ENCODE measurements at regions not wholly inside any gene's neighbourhood (a gene's known extent, or its start where the extent isn't known, plus 50 kb on each side); places are given as distances from the start of the nearest gene placed in this dataset.

DNA sequence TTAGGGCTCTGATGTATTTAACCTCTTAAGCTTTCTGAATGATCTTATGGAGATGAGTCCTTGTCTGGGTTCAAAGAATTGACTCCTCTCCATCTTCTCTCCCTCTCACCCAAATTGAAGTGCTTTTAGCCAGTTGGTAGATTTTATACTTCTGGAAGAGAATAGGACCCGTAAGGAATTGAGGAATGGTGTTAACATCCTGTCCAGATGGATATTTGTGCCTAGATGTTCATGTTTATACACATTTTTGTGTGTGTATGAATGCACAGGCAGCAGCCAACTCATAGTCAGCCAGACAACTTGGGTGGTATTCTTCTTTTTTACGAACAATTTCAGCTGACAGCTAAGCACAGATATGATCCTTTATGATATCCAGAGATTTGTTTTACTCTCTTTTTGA is 449.6 kb upstream of the RGS6 start:
- no peak overlapping the region for H3K4me2 ChIP-seq (ENCODE audit: insufficient read depth, low read length)
- no peak for ATAC-seq (ENCODE audit: insufficient read depth, low read depth)
- peaks cover 7% of the 10 kb centered on the region for H3K4me1 ChIP-seq (ENCODE audit: insufficient read depth, low read length)
- H3K9me3 ChIP-seq (ENCODE audit: insufficient read depth, low read length, severe bottlenecking): no peaks in the 10 kb centered on the region
- no peak for TF ChIP-seq EZH2 (IDR thresholded peaks at IDR 0.05; ENCODE audit: borderline replicate concordance, low read depth, low read length, severe bottlenecking)
- TF ChIP-seq, protein P1, sequence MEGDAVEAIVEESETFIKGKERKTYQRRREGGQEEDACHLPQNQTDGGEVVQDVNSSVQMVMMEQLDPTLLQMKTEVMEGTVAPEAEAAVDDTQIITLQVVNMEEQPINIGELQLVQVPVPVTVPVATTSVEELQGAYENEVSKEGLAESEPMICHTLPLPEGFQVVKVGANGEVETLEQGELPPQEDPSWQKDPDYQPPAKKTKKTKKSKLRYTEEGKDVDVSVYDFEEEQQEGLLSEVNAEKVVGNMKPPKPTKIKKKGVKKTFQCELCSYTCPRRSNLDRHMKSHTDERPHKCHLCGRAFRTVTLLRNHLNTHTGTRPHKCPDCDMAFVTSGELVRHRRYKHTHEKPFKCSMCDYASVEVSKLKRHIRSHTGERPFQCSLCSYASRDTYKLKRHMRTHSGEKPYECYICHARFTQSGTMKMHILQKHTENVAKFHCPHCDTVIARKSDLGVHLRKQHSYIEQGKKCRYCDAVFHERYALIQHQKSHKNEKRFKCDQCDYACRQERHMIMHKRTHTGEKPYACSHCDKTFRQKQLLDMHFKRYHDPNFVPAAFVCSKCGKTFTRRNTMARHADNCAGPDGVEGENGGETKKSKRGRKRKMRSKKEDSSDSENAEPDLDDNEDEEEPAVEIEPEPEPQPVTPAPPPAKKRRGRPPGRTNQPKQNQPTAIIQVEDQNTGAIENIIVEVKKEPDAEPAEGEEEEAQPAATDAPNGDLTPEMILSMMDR (IDR thresholded peaks at IDR 0.05; ENCODE audit: borderline replicate concordance, extremely low read depth, low read length, poor library complexity, severe bottlenecking): no peak
- no peak for DNase-seq
- H2AFZ ChIP-seq (ENCODE audit: low read depth, low read length): no peak overlapping the region
- no peak overlapping the region for H3K4me3 ChIP-seq (ENCODE audit: low read depth in 1 of 2, low read length in 2 of 2)
- H3K9ac ChIP-seq (ENCODE audit: low read depth, low read length): no peak overlapping the region
- H3K27ac ChIP-seq (ENCODE audit: low read length): no peak overlapping the region
- peaks cover 20% of the 10 kb centered on the region for H3K79me2 ChIP-seq (ENCODE audit: insufficient read depth, low read length)
- no peaks in the 10 kb centered on the region for H3K27me3 ChIP-seq (ENCODE audit: insufficient read depth, low read length, poor library complexity)
- no peaks in the 10 kb centered on the region; the same call in 1 of the 2 replicates for H4K20me1 ChIP-seq (ENCODE audit: insufficient read depth, low read length)
- no peaks in the 10 kb centered on the region; the same call in 1 of the 2 replicates for H3K36me3 ChIP-seq (ENCODE audit: insufficient read depth, low read length)

DNA sequence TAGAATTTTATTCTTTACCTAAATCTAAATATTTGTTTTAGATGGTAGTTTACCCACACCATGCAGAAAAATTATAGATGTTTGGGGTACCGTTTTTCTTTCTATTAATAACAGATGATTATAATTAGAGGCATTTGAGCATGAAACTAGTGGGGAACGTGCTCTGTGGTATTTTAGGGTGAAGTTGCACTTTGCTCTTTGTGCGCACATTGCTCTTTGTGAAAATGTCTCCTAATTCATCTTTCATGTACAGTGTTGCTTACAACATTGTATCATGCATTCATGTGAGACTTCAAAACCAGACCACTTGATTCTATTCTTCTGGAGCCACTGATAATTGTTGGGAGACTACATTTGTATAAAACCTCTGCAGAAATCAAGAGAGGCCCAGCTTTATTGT is 449.1 kb upstream of the RGS6 start:
- Histone ChIP-seq H3K9me3 (ENCODE audit: insufficient read depth, low read length, severe bottlenecking) (no peaks in the 10 kb centered on the region), H4K20me1 (ENCODE audit: insufficient read depth, low read length) (no peaks in the 10 kb centered on the region; the same call in 1 of the 2 replicates), H3K9ac (ENCODE audit: low read depth, low read length) (no peak overlapping the region), H3K4me1 (ENCODE audit: insufficient read depth, low read length) (peaks cover 7% of the 10 kb centered on the region), H2AFZ (ENCODE audit: low read depth, low read length) (no peak overlapping the region), H3K27ac (ENCODE audit: low read length) (no peak overlapping the region), H3K36me3 (ENCODE audit: insufficient read depth, low read length) (no peaks in the 10 kb centered on the region; the same call in 1 of the 2 replicates), H3K4me3 (ENCODE audit: low read depth in 1 of 2, low read length in 2 of 2) (no peak overlapping the region), H3K27me3 (ENCODE audit: insufficient read depth, low read length, poor library complexity) (no peaks in the 10 kb centered on the region), H3K79me2 (ENCODE audit: insufficient read depth, low read length) (peaks cover 24% of the 10 kb centered on the region), H3K4me2 (ENCODE audit: insufficient read depth, low read length) (no peak overlapping the region)
- TF ChIP-seq, protein P1 (IDR thresholded peaks at IDR 0.05; ENCODE audit: borderline replicate concordance, extremely low read depth, low read length, poor library complexity, severe bottlenecking): no peak
- TF ChIP-seq EZH2 (IDR thresholded peaks at IDR 0.05; ENCODE audit: borderline replicate concordance, low read depth, low read length, severe bottlenecking): no peak
- no peak for ATAC-seq (ENCODE audit: insufficient read depth, low read depth)
- no peak for DNase-seq

DNA sequence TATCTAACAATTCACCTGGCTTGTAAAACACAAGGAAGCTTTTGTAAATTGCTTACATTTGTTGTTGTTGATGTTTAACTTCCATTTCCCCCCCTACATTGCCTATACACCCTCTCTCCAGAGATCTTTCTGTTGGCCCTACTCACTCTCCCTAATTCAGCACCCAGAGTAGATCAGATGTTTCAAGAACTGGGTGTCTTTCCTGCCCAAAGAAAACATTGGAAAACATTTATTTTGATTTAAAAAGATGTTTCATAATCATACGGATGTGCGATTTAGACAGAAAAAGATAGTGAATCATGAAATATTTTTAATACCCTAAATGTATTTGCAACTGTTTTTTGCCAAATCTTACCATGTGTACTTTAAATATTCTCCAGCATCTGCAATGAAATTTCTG is 446.4 kb upstream of the RGS6 start:
- no peaks in the 10 kb centered on the region; the same call in 1 of the 2 replicates for H3K36me3 ChIP-seq (ENCODE audit: insufficient read depth, low read length)
- no peaks in the 10 kb centered on the region for H3K4me1 ChIP-seq (ENCODE audit: insufficient read depth, low read length)
- no peak for ATAC-seq (ENCODE audit: insufficient read depth, low read depth)
- no peaks in the 10 kb centered on the region for H3K9me3 ChIP-seq (ENCODE audit: insufficient read depth, low read length, severe bottlenecking)
- no peak overlapping the region for H3K4me3 ChIP-seq (ENCODE audit: low read depth in 1 of 2, low read length in 2 of 2)
- no peak overlapping the region for H2AFZ ChIP-seq (ENCODE audit: low read depth, low read length)
- H3K27ac ChIP-seq (ENCODE audit: low read length): no peak overlapping the region
- peaks cover 19% of the 10 kb centered on the region; the same call in 1 of the 2 replicates for H3K79me2 ChIP-seq (ENCODE audit: insufficient read depth, low read length)
- no peak for DNase-seq
- TF ChIP-seq EZH2 (IDR thresholded peaks at IDR 0.05; ENCODE audit: borderline replicate concordance, low read depth, low read length, severe bottlenecking): no peak
- TF ChIP-seq, protein P1 (IDR thresholded peaks at IDR 0.05; ENCODE audit: borderline replicate concordance, extremely low read depth, low read length, poor library complexity, severe bottlenecking): no peak
- H3K9ac ChIP-seq (ENCODE audit: low read depth, low read length): no peak overlapping the region
- no peak overlapping the region for H3K4me2 ChIP-seq (ENCODE audit: insufficient read depth, low read length)
- no peaks in the 10 kb centered on the region for H4K20me1 ChIP-seq (ENCODE audit: insufficient read depth, low read length)
- no peaks in the 10 kb centered on the region for H3K27me3 ChIP-seq (ENCODE audit: insufficient read depth, low read length, poor library complexity)

DNA sequence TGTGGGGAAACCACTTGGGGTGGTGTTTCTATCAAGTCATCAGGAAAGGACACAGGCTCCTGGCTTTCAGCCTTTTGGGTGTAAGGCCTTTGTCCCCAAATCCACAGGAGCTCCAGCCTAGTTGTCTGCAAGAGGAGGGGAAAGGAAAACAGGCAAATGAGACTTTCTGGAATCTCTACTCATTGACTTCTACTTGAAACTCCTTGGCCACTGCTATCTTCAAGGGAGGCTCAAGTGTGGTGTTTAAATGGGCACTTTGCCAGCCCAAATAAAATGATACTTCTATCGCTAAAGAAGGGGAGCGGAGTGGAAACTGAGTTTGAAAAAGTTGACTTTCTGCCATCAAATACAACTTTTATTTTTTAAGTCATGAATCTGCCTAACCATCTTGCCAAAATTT is 445.9 kb upstream of the RGS6 start:
- H3K4me1 ChIP-seq (ENCODE audit: insufficient read depth, low read length): no peaks in the 10 kb centered on the region
- H3K4me3 ChIP-seq (ENCODE audit: low read depth in 1 of 2, low read length in 2 of 2): no peak overlapping the region
- peaks cover 15% of the 10 kb centered on the region; the same call in 1 of the 2 replicates for H3K79me2 ChIP-seq (ENCODE audit: insufficient read depth, low read length)
- H3K4me2 ChIP-seq (ENCODE audit: insufficient read depth, low read length): no peak overlapping the region
- ATAC-seq (ENCODE audit: insufficient read depth, low read depth): no peak
- no peak overlapping the region for H2AFZ ChIP-seq (ENCODE audit: low read depth, low read length)
- H3K9me3 ChIP-seq (ENCODE audit: insufficient read depth, low read length, severe bottlenecking): no peaks in the 10 kb centered on the region
- H3K27me3 ChIP-seq (ENCODE audit: insufficient read depth, low read length, poor library complexity): no peaks in the 10 kb centered on the region
- H3K27ac ChIP-seq (ENCODE audit: low read length): no peak overlapping the region
- H4K20me1 ChIP-seq (ENCODE audit: insufficient read depth, low read length): no peaks in the 10 kb centered on the region
- no peak for DNase-seq
- TF ChIP-seq EZH2 (IDR thresholded peaks at IDR 0.05; ENCODE audit: borderline replicate concordance, low read depth, low read length, severe bottlenecking): no peak
- TF ChIP-seq, protein P1 (IDR thresholded peaks at IDR 0.05; ENCODE audit: borderline replicate concordance, extremely low read depth, low read length, poor library complexity, severe bottlenecking): no peak
- H3K9ac ChIP-seq (ENCODE audit: low read depth, low read length): no peak overlapping the region
- no peaks in the 10 kb centered on the region; the same call in 1 of the 2 replicates for H3K36me3 ChIP-seq (ENCODE audit: insufficient read depth, low read length)

Data from DND-41 (cell line).